Transverse colon (tissue), 4 donors: ENCODE measurements at regions not wholly inside any gene's neighbourhood (a gene's known extent, or its start where the extent isn't known, plus 50 kb on each side); places are given as distances from the start of the nearest gene placed in this dataset.

Source experiments
- POLR2AphosphoS5 ChIP-seq, 3 donors: sonication (generic); formaldehyde crosslinking; IDR thresholded peaks; one replicate each; pipeline ENCODE4 v1.6.1; 2016; ENCODE audit warnings: antibody characterized with exemption in 3 of 3
- TF ChIP-seq, protein P1 (sequence below), 5 experiments: fragments of 200-600 bp in 3 of 5; fragments of 450-650 bp in 2 of 5; sonication (generic) in 3 of 5; IDR thresholded peaks; 1 replicate in 2 of 5; 2 replicates in 3 of 5; pipeline ENCODE4 v1.5.1; 2016 to 2017; ENCODE audit warnings: antibody characterized with exemption in 5 of 5, inconsistent platforms in 3 of 5, mild to moderate bottlenecking in 2 of 5, moderate library complexity in 1 of 5

DNA sequence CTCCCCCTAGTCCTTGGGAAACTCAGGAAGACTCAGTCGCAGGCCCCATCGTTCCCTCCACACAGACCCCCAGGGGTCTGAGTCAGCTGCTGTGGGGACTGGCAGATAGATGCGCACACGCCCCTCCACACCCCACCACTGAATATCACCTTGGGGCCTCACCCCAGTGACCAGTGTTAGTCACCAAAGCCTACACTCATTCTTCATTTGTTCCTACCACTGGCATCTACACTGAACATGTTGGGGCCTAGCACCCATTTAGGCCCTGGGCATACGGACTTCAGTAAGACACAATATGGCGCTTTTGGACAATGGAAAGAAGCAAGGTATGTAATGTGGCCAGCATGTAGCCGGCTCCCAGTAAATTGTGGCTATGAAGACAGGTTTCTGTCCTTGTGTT lies 154.1 kb upstream of the PJA1 start:
- TF ChIP-seq, protein P1, sequence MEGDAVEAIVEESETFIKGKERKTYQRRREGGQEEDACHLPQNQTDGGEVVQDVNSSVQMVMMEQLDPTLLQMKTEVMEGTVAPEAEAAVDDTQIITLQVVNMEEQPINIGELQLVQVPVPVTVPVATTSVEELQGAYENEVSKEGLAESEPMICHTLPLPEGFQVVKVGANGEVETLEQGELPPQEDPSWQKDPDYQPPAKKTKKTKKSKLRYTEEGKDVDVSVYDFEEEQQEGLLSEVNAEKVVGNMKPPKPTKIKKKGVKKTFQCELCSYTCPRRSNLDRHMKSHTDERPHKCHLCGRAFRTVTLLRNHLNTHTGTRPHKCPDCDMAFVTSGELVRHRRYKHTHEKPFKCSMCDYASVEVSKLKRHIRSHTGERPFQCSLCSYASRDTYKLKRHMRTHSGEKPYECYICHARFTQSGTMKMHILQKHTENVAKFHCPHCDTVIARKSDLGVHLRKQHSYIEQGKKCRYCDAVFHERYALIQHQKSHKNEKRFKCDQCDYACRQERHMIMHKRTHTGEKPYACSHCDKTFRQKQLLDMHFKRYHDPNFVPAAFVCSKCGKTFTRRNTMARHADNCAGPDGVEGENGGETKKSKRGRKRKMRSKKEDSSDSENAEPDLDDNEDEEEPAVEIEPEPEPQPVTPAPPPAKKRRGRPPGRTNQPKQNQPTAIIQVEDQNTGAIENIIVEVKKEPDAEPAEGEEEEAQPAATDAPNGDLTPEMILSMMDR (IDR thresholded peaks at IDR 0.05): no peak
- TF ChIP-seq POLR2AphosphoS5 (IDR thresholded peaks at IDR 0.05): no peak
